A549 (cell line): ENCODE measurements at regions not wholly inside any gene's neighbourhood (a gene's known extent, or its start where the extent isn't known, plus 50 kb on each side); places are given as distances from the start of the nearest gene placed in this dataset.

Source experiments
- CBX8 ChIP-seq: fragments of 200-600 bp; sonication (generic); IDR thresholded peaks from 2 replicates; pipeline ENCODE4 v1.6.1; 2016
- CTCF ChIP-seq: fragments of >200 bp; sonication (Bioruptor Twin); formaldehyde crosslinking; IDR thresholded peaks from 3 replicates; pipeline ENCODE4 v1.5.1; 2016
- GATA3 ChIP-seq: IDR thresholded peaks from 2 replicates; pipeline ENCODE4 v1.6.1; 2012; ENCODE audit warnings: borderline replicate concordance
- POLR2A ChIP-seq: IDR thresholded peaks from 2 replicates; pipeline ENCODE4 v1.6.1; 2012; ENCODE audit warnings: mild to moderate bottlenecking, low read length
- REST ChIP-seq: fragments of 200-600 bp; sonication (generic); IDR thresholded peaks from 2 replicates; pipeline ENCODE4 v1.6.1; 2016; ENCODE audit warnings: antibody characterized with exemption, mild to moderate bottlenecking, moderate library complexity
- ZFP36 ChIP-seq: fragments of 450-650 bp; IDR thresholded peaks from 2 replicates; pipeline ENCODE4 v1.6.1; 2014; ENCODE audit warnings: borderline replicate concordance; ENCODE audit not compliant: partially characterized antibody

GRCh38 chr13:50584856-50585580, 258.5 kb downstream of the DLEU7 start:
- TF ChIP-seq CTCF (no peak), POLR2A (no peak), ZFP36 (no peak), CBX8 (no peak), REST (no peak), GATA3 (no peak)
